Colonic mucosa (tissue), 4 donors: ENCODE measurements at regions not wholly inside any gene's neighbourhood (a gene's known extent, or its start where the extent isn't known, plus 50 kb on each side); places are given as distances from the start of the nearest gene placed in this dataset.
"Not testable (repeated sequence)": the region's sequence is repeated elsewhere in the genome, so short reads cannot be mapped to it uniquely, and the experiment has no call there.

Experiments
- DNase-seq: peaks from one replicate; pipeline ENCODE4 v3.0.0-alpha.2; 2020
- H3K27ac ChIP-seq: fragments of 200-600 bp; one replicate; pipeline ENCODE4 v1.8.0; 2021
- H3K27me3 ChIP-seq: fragments of 200-600 bp; one replicate; pipeline ENCODE4 v1.8.0; 2021
- H3K36me3 ChIP-seq: fragments of 200-600 bp; one replicate; pipeline ENCODE4 v1.8.0; 2021
- H3K4me1 ChIP-seq: fragments of 200-600 bp; one replicate; pipeline ENCODE4 v1.8.0; 2021; ENCODE audit warnings: mild to moderate bottlenecking
- H3K4me3 ChIP-seq: fragments of 200-600 bp; one replicate; pipeline ENCODE4 v1.8.0; 2021
- H3K9ac ChIP-seq, 2 donors: one replicate each; pipeline ENCODE4 v1.7.0; 2013; ENCODE audit warnings: control low read depth in 2 of 2, low read depth in 2 of 2, low read length in 2 of 2
- H3K9me3 ChIP-seq: fragments of 200-600 bp; one replicate; pipeline ENCODE4 v1.8.0; 2021
- intact Hi-C: fragments of 100-400 bp; cut with DNase I; formaldehyde crosslinking; loops from one replicate; pipeline ENCODE4 v1.14.1; 2022
- TF ChIP-seq, protein P1 (sequence below): fragments of 200-600 bp; IDR thresholded peaks from one replicate; pipeline ENCODE4 v1.8.0; 2022; ENCODE audit warnings: antibody characterized with exemption, mild to moderate bottlenecking
- donor health status: healthy.
- donor health status: DM: no; HTN: no; CAD: no.
- donor health status: DM: no; HTN: no; CAD: no.

DNA sequence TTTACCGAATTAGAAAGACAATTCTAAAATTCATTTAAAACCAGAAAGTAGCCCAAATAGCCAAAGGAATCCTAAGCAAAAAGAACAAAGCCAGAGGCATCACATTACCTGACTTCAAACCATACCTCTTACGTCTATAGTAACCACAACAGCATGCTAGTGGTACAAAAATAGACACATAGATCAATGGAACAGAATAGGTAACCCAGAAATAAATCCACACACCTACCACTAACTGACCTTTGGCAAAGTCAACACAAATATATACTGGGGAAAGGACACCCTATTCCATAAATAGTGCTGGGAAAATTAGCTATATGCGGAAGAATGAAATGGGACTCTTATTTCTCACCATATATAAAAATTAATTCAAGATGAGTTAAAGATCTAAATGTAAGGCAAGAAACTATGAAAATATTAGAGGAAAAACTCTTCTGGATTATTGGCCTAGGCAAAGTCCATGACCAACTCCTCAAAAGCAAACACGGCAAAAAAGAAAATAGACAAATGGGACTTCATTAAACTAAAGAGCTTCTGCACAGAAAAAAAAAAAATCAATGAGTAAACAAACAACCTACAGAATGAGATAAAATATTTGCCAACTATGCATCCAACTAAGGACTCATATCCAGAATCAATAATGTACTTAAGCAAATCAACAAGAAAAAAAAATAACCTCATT, 568.9 kb downstream of the SOX5 start:
- Histone ChIP-seq H3K27ac (no peak overlapping the region), H3K9me3 (no peaks in the 10 kb centered on the region), H3K9ac (no peak overlapping the region), H3K4me1 (no peaks in the 10 kb centered on the region), H3K4me3 (no peak overlapping the region), H3K27me3 (no peaks in the 10 kb centered on the region), H3K36me3 (no peaks in the 10 kb centered on the region)
- TF ChIP-seq, protein P1, sequence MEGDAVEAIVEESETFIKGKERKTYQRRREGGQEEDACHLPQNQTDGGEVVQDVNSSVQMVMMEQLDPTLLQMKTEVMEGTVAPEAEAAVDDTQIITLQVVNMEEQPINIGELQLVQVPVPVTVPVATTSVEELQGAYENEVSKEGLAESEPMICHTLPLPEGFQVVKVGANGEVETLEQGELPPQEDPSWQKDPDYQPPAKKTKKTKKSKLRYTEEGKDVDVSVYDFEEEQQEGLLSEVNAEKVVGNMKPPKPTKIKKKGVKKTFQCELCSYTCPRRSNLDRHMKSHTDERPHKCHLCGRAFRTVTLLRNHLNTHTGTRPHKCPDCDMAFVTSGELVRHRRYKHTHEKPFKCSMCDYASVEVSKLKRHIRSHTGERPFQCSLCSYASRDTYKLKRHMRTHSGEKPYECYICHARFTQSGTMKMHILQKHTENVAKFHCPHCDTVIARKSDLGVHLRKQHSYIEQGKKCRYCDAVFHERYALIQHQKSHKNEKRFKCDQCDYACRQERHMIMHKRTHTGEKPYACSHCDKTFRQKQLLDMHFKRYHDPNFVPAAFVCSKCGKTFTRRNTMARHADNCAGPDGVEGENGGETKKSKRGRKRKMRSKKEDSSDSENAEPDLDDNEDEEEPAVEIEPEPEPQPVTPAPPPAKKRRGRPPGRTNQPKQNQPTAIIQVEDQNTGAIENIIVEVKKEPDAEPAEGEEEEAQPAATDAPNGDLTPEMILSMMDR: no peak
- no peak for DNase-seq
- intact Hi-C loops: no loop called here

DNA sequence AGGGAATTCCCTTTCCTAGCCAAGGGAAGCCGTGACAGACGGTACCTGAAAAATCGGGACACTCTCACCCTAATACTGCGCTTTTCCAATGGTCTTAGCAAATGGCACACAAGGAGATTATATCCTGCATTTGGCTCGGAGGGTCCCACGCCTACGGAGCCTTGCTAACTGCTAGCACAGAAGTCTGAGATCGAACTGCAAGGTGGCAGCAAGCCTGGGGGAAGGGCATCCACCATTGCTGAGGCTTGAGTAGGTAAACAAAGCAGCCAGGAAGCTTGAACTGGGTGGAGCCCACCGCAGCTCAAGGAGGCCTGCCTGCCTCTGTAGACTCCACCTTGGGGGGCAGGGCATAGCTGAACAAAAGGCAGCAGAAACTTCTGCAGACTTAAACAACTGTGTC, 560.6 kb downstream of the SOX5 start:
- DNase-seq, H3K9me3 ChIP-seq, H3K27me3 ChIP-seq, H3K4me3 ChIP-seq, H3K36me3 ChIP-seq, H3K27ac ChIP-seq, intact Hi-C loops, H3K9ac ChIP-seq, H3K4me1 ChIP-seq: not testable (repeated sequence)

DNA sequence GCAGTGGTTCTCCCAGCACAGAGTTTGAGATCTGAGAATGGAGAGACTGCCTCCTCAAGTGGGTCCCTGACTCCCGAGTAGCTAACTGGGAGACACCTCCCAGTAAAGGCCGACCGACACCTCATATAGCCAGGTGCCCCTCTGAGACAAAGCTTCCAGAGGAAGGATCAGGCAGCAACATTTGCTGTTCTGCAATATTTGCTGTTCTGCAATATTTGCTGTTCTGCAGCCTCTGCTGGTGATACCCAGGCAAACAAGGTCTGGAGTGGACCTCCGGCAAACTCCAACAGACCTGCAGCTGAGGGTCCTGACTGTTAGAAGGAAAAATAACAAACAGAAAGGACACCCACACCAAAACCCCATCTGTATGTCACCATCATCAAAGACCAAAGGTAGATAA, 560.2 kb downstream of the SOX5 start:
- H3K9ac ChIP-seq, intact Hi-C loops, H3K4me1 ChIP-seq, DNase-seq, H3K27me3 ChIP-seq, H3K27ac ChIP-seq, H3K36me3 ChIP-seq, H3K4me3 ChIP-seq, H3K9me3 ChIP-seq: not testable (repeated sequence)

DNA sequence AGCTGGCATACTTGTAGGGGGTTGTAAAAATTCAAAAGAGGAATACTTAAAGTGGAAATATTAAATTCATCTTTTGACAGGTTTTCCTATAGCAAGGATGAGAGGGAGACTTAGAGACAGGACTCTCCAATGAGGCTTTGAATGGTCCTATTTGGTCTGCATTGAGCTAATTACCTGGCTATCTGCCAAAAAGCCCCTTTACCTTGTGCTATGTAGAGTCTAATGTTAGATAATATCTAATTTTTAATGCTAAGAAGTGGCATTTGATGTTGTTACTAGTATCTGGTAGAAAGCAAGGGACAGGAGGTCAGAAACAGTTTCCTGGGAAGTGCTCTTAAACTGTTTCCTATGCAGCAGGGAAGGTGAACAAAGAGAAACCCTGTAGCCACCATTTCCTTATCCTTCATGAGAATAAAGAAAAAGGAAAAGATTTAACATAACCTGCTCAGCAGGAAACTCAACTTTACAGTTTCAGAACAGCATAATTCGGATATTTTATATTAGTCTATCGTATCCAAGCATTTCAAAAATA, 550.0 kb downstream of the SOX5 start:
- intact Hi-C loops: no loop called here

DNA sequence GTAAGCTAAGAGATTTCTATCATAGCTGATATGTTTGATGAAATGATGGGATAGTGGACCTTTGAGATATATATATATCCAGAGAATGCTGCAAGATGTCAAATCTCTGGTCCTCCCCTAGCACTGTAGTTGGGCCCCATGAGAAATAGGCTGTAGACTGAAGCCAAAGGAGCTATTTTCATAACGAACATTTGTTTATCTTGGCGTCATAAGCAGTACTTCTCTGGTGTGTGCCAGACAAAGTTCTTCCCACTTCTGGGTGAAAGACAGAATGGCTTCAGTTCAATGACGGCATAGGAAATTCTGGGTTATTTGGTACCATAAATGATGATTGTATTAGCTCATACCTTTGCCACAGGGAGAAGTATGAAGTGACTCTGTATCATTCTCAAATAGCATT, 534.3 kb downstream of the SOX5 start:
- TF ChIP-seq, protein P1: no peak
- H3K9me3 ChIP-seq: no peaks in the 10 kb centered on the region
- no peak overlapping the region for H3K4me3 ChIP-seq
- no peak overlapping the region for H3K27ac ChIP-seq
- no peaks in the 10 kb centered on the region for H3K27me3 ChIP-seq
- H3K9ac ChIP-seq: no peak overlapping the region
- DNase-seq: no peak
- H3K36me3 ChIP-seq: no peaks in the 10 kb centered on the region
- no peaks in the 10 kb centered on the region for H3K4me1 ChIP-seq
- intact Hi-C loops: no loop called here

More for the DNA sequence above, 550.0 kb downstream of the SOX5 start:
- Histone ChIP-seq H3K36me3 (no peaks in the 10 kb centered on the region), H3K27me3 (no peaks in the 10 kb centered on the region), H3K9ac (no peak overlapping the region), H3K9me3 (no peaks in the 10 kb centered on the region), H3K4me1 (no peaks in the 10 kb centered on the region), H3K4me3 (no peak overlapping the region), H3K27ac (no peak overlapping the region)
- TF ChIP-seq, protein P1: no peak
- no peak for DNase-seq

DNA sequence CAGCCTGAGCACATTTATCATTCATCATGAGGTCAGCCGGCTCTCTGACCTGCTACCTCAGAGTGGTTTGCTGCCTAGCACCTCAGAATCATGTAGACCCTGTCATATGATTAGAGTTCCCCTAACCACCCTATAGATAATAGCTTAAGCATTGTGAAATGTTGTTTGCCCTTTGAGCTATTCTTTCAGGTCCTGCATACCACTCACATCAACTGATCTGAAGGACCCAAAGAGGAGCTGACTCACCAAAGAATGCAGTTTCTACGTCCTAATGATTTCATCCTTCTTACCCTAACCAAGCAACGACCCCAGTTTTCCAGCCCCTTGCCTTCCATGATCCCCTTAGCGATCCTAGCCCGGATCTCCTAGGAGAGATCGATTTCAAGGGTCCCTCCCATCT, 527.9 kb downstream of the SOX5 start:
- no peak for DNase-seq
- no peaks in the 10 kb centered on the region for H3K27me3 ChIP-seq
- intact Hi-C loops: no loop called here

More for the DNA sequence above, 527.9 kb downstream of the SOX5 start:
- TF ChIP-seq, protein P1: no peak
- Histone ChIP-seq H3K36me3 (no peaks in the 10 kb centered on the region), H3K9me3 (no peaks in the 10 kb centered on the region), H3K9ac (no peak overlapping the region), H3K27ac (no peak overlapping the region), H3K4me1 (no peaks in the 10 kb centered on the region), H3K4me3 (no peak overlapping the region)
